Uterus (tissue), 2 donors: ENCODE measurements at regions not wholly inside any gene's neighbourhood (a gene's known extent, or its start where the extent isn't known, plus 50 kb on each side); places are given as distances from the start of the nearest gene placed in this dataset.

Experiments used
- POLR2A ChIP-seq, 2 donors: fragments of 450-650 bp; IDR thresholded peaks; one replicate each; pipeline ENCODE4 v1.6.1; 2016; ENCODE audit warnings: antibody characterized with exemption in 2 of 2, mild to moderate bottlenecking in 1 of 2, moderate library complexity in 1 of 2
- TF ChIP-seq, protein P1 (sequence below), 4 experiments: fragments of 200-600 bp in 2 of 4; fragments of 450-650 bp in 2 of 4; sonication (generic) in 2 of 4; IDR thresholded peaks; one replicate each; pipeline ENCODE4 v1.5.1; 2016 to 2019; ENCODE audit warnings: antibody characterized with exemption in 4 of 4, mild to moderate bottlenecking in 2 of 4, moderate library complexity in 1 of 4

GRCh38 chr5:105163547-105163946 is 1601.0 kb upstream of the NUDT12 start:
- TF ChIP-seq, protein P1, sequence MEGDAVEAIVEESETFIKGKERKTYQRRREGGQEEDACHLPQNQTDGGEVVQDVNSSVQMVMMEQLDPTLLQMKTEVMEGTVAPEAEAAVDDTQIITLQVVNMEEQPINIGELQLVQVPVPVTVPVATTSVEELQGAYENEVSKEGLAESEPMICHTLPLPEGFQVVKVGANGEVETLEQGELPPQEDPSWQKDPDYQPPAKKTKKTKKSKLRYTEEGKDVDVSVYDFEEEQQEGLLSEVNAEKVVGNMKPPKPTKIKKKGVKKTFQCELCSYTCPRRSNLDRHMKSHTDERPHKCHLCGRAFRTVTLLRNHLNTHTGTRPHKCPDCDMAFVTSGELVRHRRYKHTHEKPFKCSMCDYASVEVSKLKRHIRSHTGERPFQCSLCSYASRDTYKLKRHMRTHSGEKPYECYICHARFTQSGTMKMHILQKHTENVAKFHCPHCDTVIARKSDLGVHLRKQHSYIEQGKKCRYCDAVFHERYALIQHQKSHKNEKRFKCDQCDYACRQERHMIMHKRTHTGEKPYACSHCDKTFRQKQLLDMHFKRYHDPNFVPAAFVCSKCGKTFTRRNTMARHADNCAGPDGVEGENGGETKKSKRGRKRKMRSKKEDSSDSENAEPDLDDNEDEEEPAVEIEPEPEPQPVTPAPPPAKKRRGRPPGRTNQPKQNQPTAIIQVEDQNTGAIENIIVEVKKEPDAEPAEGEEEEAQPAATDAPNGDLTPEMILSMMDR (IDR thresholded peaks at IDR 0.05), result no peak
- TF ChIP-seq POLR2A (IDR thresholded peaks at IDR 0.05), result no peak
